ENCODE measurements at regions not wholly inside any gene's neighbourhood (a gene's known extent, or its start where the extent isn't known, plus 50 kb on each side); places are given as distances from the start of the nearest gene placed in this dataset.

- no peaks in the 10 kb centered on the region for H3K27me3 ChIP-seq (ENCODE audit: control insufficient read depth in 5 of 5, insufficient read depth in 4 of 5, low read length in 5 of 5)
- H3K4me3 ChIP-seq (ENCODE audit: low read depth in 1 of 5, low read length in 5 of 5): no peak overlapping the region
- H3K27ac ChIP-seq (ENCODE audit: low read depth, low read length): no peak overlapping the region
- H3K4me1 ChIP-seq (ENCODE audit: control insufficient read depth in 5 of 5, insufficient read depth in 5 of 5, low read length in 5 of 5): peaks cover 0 to 26% (median 22%) of the 10 kb centered on the region in 5 donors
- no peak overlapping the region for H3K9ac ChIP-seq (ENCODE audit: low read length in 5 of 5)
- H3K9me3 ChIP-seq (ENCODE audit: control insufficient read depth in 5 of 5, low read length in 5 of 5): no peaks in the 10 kb centered on the region
- H3K36me3 ChIP-seq (ENCODE audit: control insufficient read depth in 5 of 5, insufficient read depth in 5 of 5, low read length in 5 of 5): no peaks in the 10 kb centered on the region
These were observed 118.1 kb upstream of the SIX2 start for GRCh38 chr2:45127321-45127720.

- H3K9me3 ChIP-seq (ENCODE audit: control insufficient read depth in 5 of 5, low read length in 5 of 5): no peaks in the 10 kb centered on the region
- no peak overlapping the region for H3K9ac ChIP-seq (ENCODE audit: low read length in 5 of 5)
- no peaks in the 10 kb centered on the region for H3K27me3 ChIP-seq (ENCODE audit: control insufficient read depth in 5 of 5, insufficient read depth in 4 of 5, low read length in 5 of 5)
- H3K36me3 ChIP-seq (ENCODE audit: control insufficient read depth in 5 of 5, insufficient read depth in 5 of 5, low read length in 5 of 5): no peaks in the 10 kb centered on the region
- no peak overlapping the region for H3K4me3 ChIP-seq (ENCODE audit: low read depth in 1 of 5, low read length in 5 of 5)
- H3K27ac ChIP-seq (ENCODE audit: low read depth, low read length): no peak overlapping the region
- peaks cover 0 to 20% (median 16%) of the 10 kb centered on the region in 5 donors for H3K4me1 ChIP-seq (ENCODE audit: control insufficient read depth in 5 of 5, insufficient read depth in 5 of 5, low read length in 5 of 5)
These were observed 116.0 kb upstream of the SIX2 start for GRCh38 chr2:45125232-45125631.

- peaks cover 0 to 14% (median 10%) of the 10 kb centered on the region in 5 donors for H3K4me1 ChIP-seq (ENCODE audit: control insufficient read depth in 5 of 5, insufficient read depth in 5 of 5, low read length in 5 of 5)
- no peaks in the 10 kb centered on the region for H3K9me3 ChIP-seq (ENCODE audit: control insufficient read depth in 5 of 5, low read length in 5 of 5)
- H3K9ac ChIP-seq (ENCODE audit: low read length in 5 of 5): no peak overlapping the region
- H3K27me3 ChIP-seq (ENCODE audit: control insufficient read depth in 5 of 5, insufficient read depth in 4 of 5, low read length in 5 of 5): no peaks in the 10 kb centered on the region
- H3K4me3 ChIP-seq (ENCODE audit: low read depth in 1 of 5, low read length in 5 of 5): no peak overlapping the region
- H3K36me3 ChIP-seq (ENCODE audit: control insufficient read depth in 5 of 5, insufficient read depth in 5 of 5, low read length in 5 of 5): no peaks in the 10 kb centered on the region
- H3K27ac ChIP-seq (ENCODE audit: low read depth, low read length): no peak overlapping the region
These were observed 115.2 kb upstream of the SIX2 start for GRCh38 chr2:45124456-45124855.

- Histone ChIP-seq H3K4me1 (ENCODE audit: control insufficient read depth in 5 of 5, insufficient read depth in 5 of 5, low read length in 5 of 5) (peaks cover 0 to 6% (median 2%) of the 10 kb centered on the region in 5 donors), H3K9ac (ENCODE audit: low read length in 5 of 5) (no peak overlapping the region), H3K27ac (ENCODE audit: low read depth, low read length) (no peak overlapping the region)
These were observed 114.4 kb upstream of the SIX2 start for GRCh38 chr2:45123521-45124191.

GRCh38 chr2:45123065-45123464 is 113.8 kb upstream of the SIX2 start:
- Histone ChIP-seq H3K4me1 (ENCODE audit: control insufficient read depth in 5 of 5, insufficient read depth in 5 of 5, low read length in 5 of 5) (peaks cover 0 to 1% (median 0%) of the 10 kb centered on the region in 5 donors), H3K9ac (ENCODE audit: low read length in 5 of 5) (no peak overlapping the region), H3K27ac (ENCODE audit: low read depth, low read length) (no peak overlapping the region), H3K27me3 (ENCODE audit: control insufficient read depth in 5 of 5, insufficient read depth in 4 of 5, low read length in 5 of 5) (no peaks in the 10 kb centered on the region), H3K36me3 (ENCODE audit: control insufficient read depth in 5 of 5, insufficient read depth in 5 of 5, low read length in 5 of 5) (no peaks in the 10 kb centered on the region), H3K9me3 (ENCODE audit: control insufficient read depth in 5 of 5, low read length in 5 of 5) (no peaks in the 10 kb centered on the region), H3K4me3 (ENCODE audit: low read depth in 1 of 5, low read length in 5 of 5) (no peak overlapping the region)

More at GRCh38 chr2:45123521-45124191, 114.4 kb upstream of the SIX2 start:
- H3K27me3 ChIP-seq (ENCODE audit: control insufficient read depth in 5 of 5, insufficient read depth in 4 of 5, low read length in 5 of 5): no peaks in the 10 kb centered on the region
- no peak overlapping the region for H3K4me3 ChIP-seq (ENCODE audit: low read depth in 1 of 5, low read length in 5 of 5)
- no peaks in the 10 kb centered on the region for H3K9me3 ChIP-seq (ENCODE audit: control insufficient read depth in 5 of 5, low read length in 5 of 5)
- H3K36me3 ChIP-seq (ENCODE audit: control insufficient read depth in 5 of 5, insufficient read depth in 5 of 5, low read length in 5 of 5): no peaks in the 10 kb centered on the region

GRCh38 chr2:45121236-45121927 is 112.1 kb upstream of the SIX2 start:
- H3K27ac ChIP-seq (ENCODE audit: low read depth, low read length): no peak overlapping the region
- no peaks in the 10 kb centered on the region for H3K27me3 ChIP-seq (ENCODE audit: control insufficient read depth in 5 of 5, insufficient read depth in 4 of 5, low read length in 5 of 5)
- no peak overlapping the region for H3K9ac ChIP-seq (ENCODE audit: low read length in 5 of 5)
- no peaks in the 10 kb centered on the region for H3K4me1 ChIP-seq (ENCODE audit: control insufficient read depth in 5 of 5, insufficient read depth in 5 of 5, low read length in 5 of 5)
- no peak overlapping the region for H3K4me3 ChIP-seq (ENCODE audit: low read depth in 1 of 5, low read length in 5 of 5)
- H3K9me3 ChIP-seq (ENCODE audit: control insufficient read depth in 5 of 5, low read length in 5 of 5): no peaks in the 10 kb centered on the region
- H3K36me3 ChIP-seq (ENCODE audit: control insufficient read depth in 5 of 5, insufficient read depth in 5 of 5, low read length in 5 of 5): no peaks in the 10 kb centered on the region

GRCh38 chr2:45120546-45120945 is 111.3 kb upstream of the SIX2 start:
- no peaks in the 10 kb centered on the region for H3K4me1 ChIP-seq (ENCODE audit: control insufficient read depth in 5 of 5, insufficient read depth in 5 of 5, low read length in 5 of 5)
- H3K9me3 ChIP-seq (ENCODE audit: control insufficient read depth in 5 of 5, low read length in 5 of 5): no peaks in the 10 kb centered on the region
- no peak overlapping the region for H3K4me3 ChIP-seq (ENCODE audit: low read depth in 1 of 5, low read length in 5 of 5)
- H3K36me3 ChIP-seq (ENCODE audit: control insufficient read depth in 5 of 5, insufficient read depth in 5 of 5, low read length in 5 of 5): no peaks in the 10 kb centered on the region
- H3K9ac ChIP-seq (ENCODE audit: low read length in 5 of 5): no peak overlapping the region
- no peak overlapping the region for H3K27ac ChIP-seq (ENCODE audit: low read depth, low read length)
- no peaks in the 10 kb centered on the region for H3K27me3 ChIP-seq (ENCODE audit: control insufficient read depth in 5 of 5, insufficient read depth in 4 of 5, low read length in 5 of 5)

- Histone ChIP-seq H3K9ac (ENCODE audit: low read length in 5 of 5) (no peak overlapping the region), H3K27ac (ENCODE audit: low read depth, low read length) (no peak overlapping the region), H3K4me3 (ENCODE audit: low read depth in 1 of 5, low read length in 5 of 5) (no peak overlapping the region), H3K27me3 (ENCODE audit: control insufficient read depth in 5 of 5, insufficient read depth in 4 of 5, low read length in 5 of 5) (no peaks in the 10 kb centered on the region), H3K4me1 (ENCODE audit: control insufficient read depth in 5 of 5, insufficient read depth in 5 of 5, low read length in 5 of 5) (no peaks in the 10 kb centered on the region), H3K9me3 (ENCODE audit: control insufficient read depth in 5 of 5, low read length in 5 of 5) (no peaks in the 10 kb centered on the region), H3K36me3 (ENCODE audit: control insufficient read depth in 5 of 5, insufficient read depth in 5 of 5, low read length in 5 of 5) (no peaks in the 10 kb centered on the region)
These were observed 110.6 kb upstream of the SIX2 start for GRCh38 chr2:45119855-45120254.

GRCh38 chr2:45119038-45119437 is 109.8 kb upstream of the SIX2 start:
- H3K9me3 ChIP-seq (ENCODE audit: control insufficient read depth in 5 of 5, low read length in 5 of 5): no peaks in the 10 kb centered on the region
- H3K4me3 ChIP-seq (ENCODE audit: low read depth in 1 of 5, low read length in 5 of 5): no peak overlapping the region
- H3K27ac ChIP-seq (ENCODE audit: low read depth, low read length): no peak overlapping the region
- no peaks in the 10 kb centered on the region for H3K36me3 ChIP-seq (ENCODE audit: control insufficient read depth in 5 of 5, insufficient read depth in 5 of 5, low read length in 5 of 5)
- no peak overlapping the region for H3K9ac ChIP-seq (ENCODE audit: low read length in 5 of 5)
- H3K4me1 ChIP-seq (ENCODE audit: control insufficient read depth in 5 of 5, insufficient read depth in 5 of 5, low read length in 5 of 5): no peaks in the 10 kb centered on the region
- H3K27me3 ChIP-seq (ENCODE audit: control insufficient read depth in 5 of 5, insufficient read depth in 4 of 5, low read length in 5 of 5): no peaks in the 10 kb centered on the region

- H3K4me3 ChIP-seq (ENCODE audit: low read depth in 1 of 5, low read length in 5 of 5): no peak overlapping the region
These were observed 108.1 kb upstream of the SIX2 start for GRCh38 chr2:45117383-45117782.

More at GRCh38 chr2:45117383-45117782, 108.1 kb upstream of the SIX2 start:
- Histone ChIP-seq H3K27ac (ENCODE audit: low read depth, low read length) (no peak overlapping the region), H3K4me1 (ENCODE audit: control insufficient read depth in 5 of 5, insufficient read depth in 5 of 5, low read length in 5 of 5) (no peaks in the 10 kb centered on the region), H3K9ac (ENCODE audit: low read length in 5 of 5) (no peak overlapping the region), H3K27me3 (ENCODE audit: control insufficient read depth in 5 of 5, insufficient read depth in 4 of 5, low read length in 5 of 5) (no peaks in the 10 kb centered on the region), H3K9me3 (ENCODE audit: control insufficient read depth in 5 of 5, low read length in 5 of 5) (no peaks in the 10 kb centered on the region), H3K36me3 (ENCODE audit: control insufficient read depth in 5 of 5, insufficient read depth in 5 of 5, low read length in 5 of 5) (no peaks in the 10 kb centered on the region)
